ENCODE measurements at regions not wholly inside any gene's neighbourhood (a gene's known extent, or its start where the extent isn't known, plus 50 kb on each side); places are given as distances from the start of the nearest gene placed in this dataset.

Small RNA genes in the stretch of these regions (small RNA-seq; reads per million reads assigned to genes)
- gene RNY4P16 = 12.6 reads per million, percentile 93 among the genes with 10 or more reads in this experiment

Data from Karpas-422 (cell line).